MM.1S (cell line): ENCODE measurements at regions not wholly inside any gene's neighbourhood (a gene's known extent, or its start where the extent isn't known, plus 50 kb on each side); places are given as distances from the start of the nearest gene placed in this dataset.

ENCODE experiments used
- CTCF ChIP-seq: fragments of 300-600 bp; sonication (generic); IDR thresholded peaks from 2 replicates; pipeline ENCODE4 v1.5.1; 2016; ENCODE audit warnings: antibody characterized with exemption, low read length, mixed read lengths
- EZH2phosphoT487 ChIP-seq: fragments of 300-600 bp; sonication (generic); IDR thresholded peaks from 2 replicates; pipeline ENCODE4 v1.6.1; 2018; ENCODE audit warnings: antibody characterized with exemption, low read length

- no peak for TF ChIP-seq CTCF
- no peak for TF ChIP-seq EZH2phosphoT487
These were observed 299.3 kb downstream of the GALR1 start for GRCh38 chr18:77548790-77549420.
